ENCODE measurements at regions not wholly inside any gene's neighbourhood (a gene's known extent, or its start where the extent isn't known, plus 50 kb on each side); places are given as distances from the start of the nearest gene placed in this dataset.

DNA sequence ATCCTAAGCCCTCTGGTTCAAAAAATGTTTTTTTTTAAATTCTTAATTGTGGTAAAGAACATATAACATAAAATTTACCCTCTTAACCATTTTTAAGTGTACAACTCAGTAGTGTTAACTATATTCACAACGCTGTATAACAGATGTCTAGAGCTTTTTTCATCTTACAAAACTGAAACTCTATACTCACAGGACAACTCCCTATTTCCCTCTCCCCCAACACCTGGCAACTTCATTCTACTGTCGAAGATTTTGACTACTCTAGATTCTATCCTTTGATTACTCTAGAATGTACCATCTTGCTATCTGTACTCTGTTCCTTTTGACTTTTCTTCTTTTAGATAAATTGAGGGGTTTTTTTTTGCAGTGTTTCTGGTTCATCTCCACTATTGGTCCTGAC is 200.4 kb downstream of the KLF12 start:
- Histone ChIP-seq H3K4me3 (no peak overlapping the region), H3K27ac (replicated peaks in 1 of 4) (no peak overlapping the region), H3K9me3 (no peaks in the 10 kb centered on the region), H3K36me3 (no peaks in the 10 kb centered on the region), H3K27me3 (no peaks in the 10 kb centered on the region), H3K4me1 (peaks cover 0 to 18% (median 12%) of the 10 kb centered on the region in 4 donors)
- TF ChIP-seq POLR2A (IDR thresholded peaks at IDR 0.05; ENCODE audit: low read depth) = no peak
- no peak for DNase-seq (ENCODE audit: extremely low spot score)
- intact Hi-C loops (cut with DNase I) = no loop called here
- WGBS = 96% methylated on average over 2 of the region's 2 CpGs

DNA sequence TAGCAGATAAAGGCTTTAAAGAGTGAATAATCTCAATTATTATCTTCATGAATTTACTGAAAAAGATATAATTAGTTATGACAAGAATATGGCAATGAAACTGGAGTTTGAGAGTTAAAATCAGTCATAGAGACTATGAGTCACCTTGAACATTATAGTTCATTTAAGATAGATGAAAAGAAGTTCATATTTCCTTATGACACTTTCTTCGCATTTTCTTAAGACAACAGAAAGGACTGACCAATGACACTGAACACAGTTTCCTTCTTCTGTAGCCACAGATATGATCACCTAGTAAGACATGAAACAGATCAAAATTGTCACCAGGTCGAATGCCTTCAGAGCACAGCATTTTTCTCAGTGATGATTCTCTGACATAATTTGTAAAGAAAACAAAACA is 202.1 kb downstream of the KLF12 start:
- H3K36me3 ChIP-seq = no peaks in the 10 kb centered on the region
- no peaks in the 10 kb centered on the region for H3K27me3 ChIP-seq
- no peak overlapping the region for H3K27ac ChIP-seq (replicated peaks in 1 of 4)
- no peaks in the 10 kb centered on the region for H3K9me3 ChIP-seq
- H3K4me3 ChIP-seq = no peak overlapping the region
- peaks cover 0 to 8% (median 0%) of the 10 kb centered on the region in 4 donors for H3K4me1 ChIP-seq
- intact Hi-C loops (cut with DNase I) = no loop called here
- 82% methylated on average over 2 of the region's 2 CpGs for WGBS
- TF ChIP-seq POLR2AphosphoS5 (IDR thresholded peaks at IDR 0.05) (no peak), EP300 (IDR thresholded peaks at IDR 0.05) (no peak), POLR2A (IDR thresholded peaks at IDR 0.05; ENCODE audit: low read depth) (no peak)
- TF ChIP-seq, protein P1, sequence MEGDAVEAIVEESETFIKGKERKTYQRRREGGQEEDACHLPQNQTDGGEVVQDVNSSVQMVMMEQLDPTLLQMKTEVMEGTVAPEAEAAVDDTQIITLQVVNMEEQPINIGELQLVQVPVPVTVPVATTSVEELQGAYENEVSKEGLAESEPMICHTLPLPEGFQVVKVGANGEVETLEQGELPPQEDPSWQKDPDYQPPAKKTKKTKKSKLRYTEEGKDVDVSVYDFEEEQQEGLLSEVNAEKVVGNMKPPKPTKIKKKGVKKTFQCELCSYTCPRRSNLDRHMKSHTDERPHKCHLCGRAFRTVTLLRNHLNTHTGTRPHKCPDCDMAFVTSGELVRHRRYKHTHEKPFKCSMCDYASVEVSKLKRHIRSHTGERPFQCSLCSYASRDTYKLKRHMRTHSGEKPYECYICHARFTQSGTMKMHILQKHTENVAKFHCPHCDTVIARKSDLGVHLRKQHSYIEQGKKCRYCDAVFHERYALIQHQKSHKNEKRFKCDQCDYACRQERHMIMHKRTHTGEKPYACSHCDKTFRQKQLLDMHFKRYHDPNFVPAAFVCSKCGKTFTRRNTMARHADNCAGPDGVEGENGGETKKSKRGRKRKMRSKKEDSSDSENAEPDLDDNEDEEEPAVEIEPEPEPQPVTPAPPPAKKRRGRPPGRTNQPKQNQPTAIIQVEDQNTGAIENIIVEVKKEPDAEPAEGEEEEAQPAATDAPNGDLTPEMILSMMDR (IDR thresholded peaks at IDR 0.05) = no peak
- no peak for DNase-seq (ENCODE audit: extremely low spot score)

DNA sequence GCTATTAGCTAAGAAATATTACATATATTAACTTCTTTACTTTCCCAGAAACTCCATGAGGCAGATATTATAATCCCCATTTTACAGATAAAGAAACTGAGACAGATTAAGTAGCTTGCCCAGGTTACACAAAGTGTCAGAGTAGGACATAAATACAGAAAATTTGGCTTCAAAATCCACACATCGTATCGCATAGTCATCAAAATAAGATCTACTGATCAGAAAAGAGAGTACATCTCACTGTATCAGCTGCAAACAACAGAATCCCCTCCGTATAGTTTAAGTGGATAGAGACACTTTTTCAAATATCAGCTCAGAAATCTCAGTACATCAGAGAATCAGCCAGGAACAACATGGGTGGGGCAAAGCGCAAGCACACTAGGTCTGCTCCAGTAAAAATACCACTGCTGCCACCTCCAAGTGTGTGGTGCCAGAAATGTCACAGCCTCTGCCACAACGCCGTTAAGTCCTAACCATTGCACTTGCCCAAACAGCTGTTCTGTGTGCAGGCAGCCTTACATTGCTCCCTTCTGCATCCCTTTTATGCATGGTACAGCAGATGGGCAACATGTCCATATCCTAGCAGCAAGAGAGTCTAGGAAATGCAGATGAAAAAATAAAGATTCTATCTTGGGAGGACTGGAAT is 204.8 kb downstream of the KLF12 start:
- Histone ChIP-seq H3K4me3 (no peak overlapping the region), H3K27me3 (no peaks in the 10 kb centered on the region), H3K4me1 (no peaks in the 10 kb centered on the region), H3K27ac (replicated peaks in 1 of 4) (no peak overlapping the region), H3K36me3 (no peaks in the 10 kb centered on the region), H3K9me3 (no peaks in the 10 kb centered on the region)
- 96% methylated on average over 6 of the region's 6 CpGs for WGBS
- TF ChIP-seq, protein P1 (IDR thresholded peaks at IDR 0.05) = no peak
- TF ChIP-seq POLR2A (IDR thresholded peaks at IDR 0.05; ENCODE audit: low read depth) (no peak), EP300 (IDR thresholded peaks at IDR 0.05) (no peak), POLR2AphosphoS5 (IDR thresholded peaks at IDR 0.05) (no peak)
- intact Hi-C loops (cut with DNase I) = no loop called here
- no peak for DNase-seq (ENCODE audit: extremely low spot score)

DNA sequence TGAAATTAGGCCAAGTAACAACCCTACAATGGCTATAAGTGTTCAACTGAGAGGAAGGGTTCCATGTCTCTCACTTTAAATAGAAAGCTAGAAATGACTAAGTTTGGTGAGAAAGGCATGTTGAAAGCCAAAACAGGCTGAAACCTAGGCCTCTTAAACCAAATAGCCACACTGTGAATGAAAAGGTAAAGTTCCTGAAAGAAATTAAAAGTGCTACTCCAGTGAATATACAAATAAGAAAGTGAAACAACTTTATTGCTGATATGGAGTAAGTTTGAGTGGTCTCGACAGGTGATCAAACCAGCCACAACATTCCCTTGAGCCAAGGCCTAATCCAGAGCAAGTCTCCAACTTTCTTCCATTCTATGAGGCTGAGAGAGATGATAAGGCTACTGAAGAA is 209.6 kb downstream of the KLF12 start:
- Histone ChIP-seq H3K27ac (replicated peaks in 1 of 4) (no peak overlapping the region), H3K9me3 (no peaks in the 10 kb centered on the region), H3K4me1 (peaks cover 0 to 11% (median 8%) of the 10 kb centered on the region in 4 donors), H3K4me3 (no peak overlapping the region), H3K36me3 (no peaks in the 10 kb centered on the region), H3K27me3 (no peaks in the 10 kb centered on the region)
- TF ChIP-seq, protein P1 (IDR thresholded peaks at IDR 0.05) = no peak
- TF ChIP-seq POLR2AphosphoS5 (IDR thresholded peaks at IDR 0.05) (no peak), POLR2A (IDR thresholded peaks at IDR 0.05; ENCODE audit: low read depth) (no peak), EP300 (IDR thresholded peaks at IDR 0.05) (no peak)
- WGBS = 96% methylated on average over 1 of the region's 1 CpG
- intact Hi-C loops (cut with DNase I) = no loop called here
- no peak for DNase-seq (ENCODE audit: extremely low spot score)

DNA sequence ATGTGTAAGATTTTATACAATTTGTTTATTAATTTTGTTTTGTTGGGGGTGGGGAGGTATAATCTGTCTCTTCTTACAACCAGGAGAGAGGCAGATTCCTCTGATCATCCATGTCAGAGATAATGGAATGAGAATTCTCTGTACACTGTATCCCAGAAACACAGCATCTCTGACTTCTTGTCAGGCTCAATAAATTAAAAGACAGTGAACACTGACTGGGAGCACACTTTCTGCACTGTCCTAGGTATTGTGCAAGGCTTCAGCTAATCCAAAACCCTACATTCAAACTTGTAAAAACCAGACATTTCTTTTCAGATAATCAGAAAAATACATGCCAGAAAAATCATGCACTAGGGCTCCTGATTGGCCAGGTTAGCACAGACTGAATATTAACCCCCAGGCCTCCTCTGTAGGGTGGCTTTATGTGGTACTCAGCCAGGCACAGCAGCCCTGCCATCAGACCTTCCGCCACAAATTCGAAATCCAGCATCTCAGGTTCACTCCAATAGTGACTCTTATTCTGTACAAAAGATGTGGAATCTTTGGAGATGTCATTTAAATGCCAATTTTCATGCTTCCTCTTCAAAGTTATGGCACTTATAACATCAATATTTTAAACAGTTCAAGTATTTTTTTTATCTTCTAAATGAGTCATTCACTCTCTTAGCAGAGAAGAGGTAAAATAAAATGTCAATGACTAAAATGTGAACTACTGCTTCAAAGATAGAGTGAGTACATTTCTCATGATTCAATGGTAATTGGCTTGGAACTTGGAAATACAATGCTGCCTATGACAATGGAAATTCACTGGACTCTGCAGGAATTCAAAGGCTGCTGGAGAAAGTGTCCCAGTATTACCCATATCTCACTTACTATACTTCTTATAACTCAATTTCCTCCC is 211.5 kb downstream of the KLF12 start:
- WGBS = 96% methylated on average over 2 of the region's 2 CpGs
- Histone ChIP-seq H3K4me3 (no peak overlapping the region), H3K27ac (replicated peaks in 1 of 4) (no peak overlapping the region), H3K9me3 (no peaks in the 10 kb centered on the region), H3K27me3 (no peaks in the 10 kb centered on the region), H3K4me1 (peaks cover 0 to 21% (median 11%) of the 10 kb centered on the region in 4 donors), H3K36me3 (no peaks in the 10 kb centered on the region)
- TF ChIP-seq, protein P1 (IDR thresholded peaks at IDR 0.05) = no peak
- no peak for TF ChIP-seq EP300 (IDR thresholded peaks at IDR 0.05)
- TF ChIP-seq POLR2AphosphoS5 (IDR thresholded peaks at IDR 0.05) = no peak
- TF ChIP-seq POLR2A (IDR thresholded peaks at IDR 0.05; ENCODE audit: low read depth) = no peak
- DNase-seq (ENCODE audit: extremely low spot score) = no peak
- intact Hi-C loops (cut with DNase I) = no loop called here

All from esophagus muscularis mucosa (tissue), 4 donors.